KMS-11 (cell line): ENCODE measurements at regions not wholly inside any gene's neighbourhood (a gene's known extent, or its start where the extent isn't known, plus 50 kb on each side); places are given as distances from the start of the nearest gene placed in this dataset.

Source experiments
- H2AFZ ChIP-seq: fragments of 200-600 bp; sonication (generic); 2 replicates; pipeline ENCODE4 v1.6.1; 2016; ENCODE audit warnings: antibody characterized with exemption, mixed run types, low read depth
- H3K27ac ChIP-seq: fragments of 200-600 bp; sonication (generic); 2 replicates; pipeline ENCODE4 v1.6.1; 2016; ENCODE audit warnings: mild to moderate bottlenecking, mixed run types
- H3K27me3 ChIP-seq: fragments of 200-600 bp; sonication (generic); 2 replicates; pipeline ENCODE4 v1.6.1; 2017; ENCODE audit warnings: mild to moderate bottlenecking, low read depth, mixed run types, moderate library complexity; ENCODE audit not compliant: insufficient read depth
- H3K36me3 ChIP-seq: fragments of 200-600 bp; sonication (generic); 2 replicates; pipeline ENCODE4 v1.6.1; 2017; ENCODE audit warnings: mild to moderate bottlenecking, mixed run types; ENCODE audit not compliant: insufficient read depth
- H3K4me1 ChIP-seq: fragments of 200-600 bp; sonication (generic); 2 replicates; pipeline ENCODE4 v1.6.1; 2016; ENCODE audit warnings: mild to moderate bottlenecking, low read depth, mixed run types; ENCODE audit not compliant: poor library complexity, severe bottlenecking
- H3K4me2 ChIP-seq: fragments of 200-600 bp; sonication (generic); 2 replicates; pipeline ENCODE4 v1.7.0; 2016; ENCODE audit warnings: mild to moderate bottlenecking, mixed run types
- H3K4me3 ChIP-seq: fragments of 200-600 bp; sonication (generic); IDR thresholded peaks from 2 replicates; pipeline ENCODE4 v1.6.1; 2017; ENCODE audit warnings: low read depth, low read length, mixed read lengths; ENCODE audit not compliant: insufficient read depth
- H3K79me2 ChIP-seq: fragments of 200-600 bp; sonication (generic); 2 replicates; pipeline ENCODE4 v1.6.1; 2016; ENCODE audit warnings: low read depth, mixed run types; ENCODE audit not compliant: insufficient read depth
- H3K9ac ChIP-seq: fragments of 200-600 bp; sonication (generic); 2 replicates; pipeline ENCODE4 v1.6.1; 2016; ENCODE audit warnings: mild to moderate bottlenecking, mixed run types
- H4K20me1 ChIP-seq: fragments of 200-600 bp; sonication (generic); 2 replicates; pipeline ENCODE4 v1.6.1; 2016; ENCODE audit warnings: mild to moderate bottlenecking, mixed run types; ENCODE audit not compliant: insufficient read depth
- TF ChIP-seq, protein P1 (sequence below): fragments of 200-600 bp; sonication (generic); conservative IDR thresholded peaks from 2 replicates; pipeline ENCODE4 v1.6.1; 2017; ENCODE audit warnings: low read depth, mild to moderate bottlenecking, antibody characterized with exemption, low read length, moderate library complexity, mixed read lengths

- Histone ChIP-seq H3K36me3 (no peaks in the 10 kb centered on the region), H3K79me2 (no peaks in the 10 kb centered on the region), H2AFZ (no peak overlapping the region), H3K4me2 (no peak overlapping the region), H3K4me3 (no peak overlapping the region), H4K20me1 (no peaks in the 10 kb centered on the region), H3K27ac (no peak overlapping the region), H3K4me1 (no peaks in the 10 kb centered on the region), H3K9ac (no peak overlapping the region), H3K27me3 (no peaks in the 10 kb centered on the region)
- TF ChIP-seq, protein P1, sequence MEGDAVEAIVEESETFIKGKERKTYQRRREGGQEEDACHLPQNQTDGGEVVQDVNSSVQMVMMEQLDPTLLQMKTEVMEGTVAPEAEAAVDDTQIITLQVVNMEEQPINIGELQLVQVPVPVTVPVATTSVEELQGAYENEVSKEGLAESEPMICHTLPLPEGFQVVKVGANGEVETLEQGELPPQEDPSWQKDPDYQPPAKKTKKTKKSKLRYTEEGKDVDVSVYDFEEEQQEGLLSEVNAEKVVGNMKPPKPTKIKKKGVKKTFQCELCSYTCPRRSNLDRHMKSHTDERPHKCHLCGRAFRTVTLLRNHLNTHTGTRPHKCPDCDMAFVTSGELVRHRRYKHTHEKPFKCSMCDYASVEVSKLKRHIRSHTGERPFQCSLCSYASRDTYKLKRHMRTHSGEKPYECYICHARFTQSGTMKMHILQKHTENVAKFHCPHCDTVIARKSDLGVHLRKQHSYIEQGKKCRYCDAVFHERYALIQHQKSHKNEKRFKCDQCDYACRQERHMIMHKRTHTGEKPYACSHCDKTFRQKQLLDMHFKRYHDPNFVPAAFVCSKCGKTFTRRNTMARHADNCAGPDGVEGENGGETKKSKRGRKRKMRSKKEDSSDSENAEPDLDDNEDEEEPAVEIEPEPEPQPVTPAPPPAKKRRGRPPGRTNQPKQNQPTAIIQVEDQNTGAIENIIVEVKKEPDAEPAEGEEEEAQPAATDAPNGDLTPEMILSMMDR: no peak
Observed at GRCh38 chr13:30033681-30034457, 183.5 kb upstream of the UBL3 start.

DNA sequence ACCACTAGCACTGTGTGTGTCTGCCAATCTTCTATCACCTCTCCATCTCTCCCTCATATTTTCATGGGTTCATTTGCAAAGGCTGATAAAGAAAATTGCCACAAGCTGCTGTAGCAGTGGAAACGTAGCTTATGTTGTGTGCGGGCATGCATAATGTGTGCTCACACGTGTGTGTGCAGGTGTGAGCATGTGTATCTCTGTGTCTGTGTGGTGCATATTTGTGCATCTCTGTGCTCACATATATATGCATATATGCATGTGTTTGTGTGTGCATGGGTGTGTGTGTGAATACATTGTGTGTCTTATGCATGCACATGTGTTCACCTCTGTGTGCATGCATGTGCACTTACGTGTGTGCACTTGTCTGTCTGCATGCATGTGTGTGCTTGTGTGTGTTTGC is 181.8 kb upstream of the UBL3 start:
- no peak overlapping the region for H3K4me2 ChIP-seq
- H3K79me2 ChIP-seq: no peaks in the 10 kb centered on the region
- H3K4me3 ChIP-seq: no peak overlapping the region
- no peaks in the 10 kb centered on the region for H4K20me1 ChIP-seq
- H3K4me1 ChIP-seq: no peaks in the 10 kb centered on the region
- H3K36me3 ChIP-seq: no peaks in the 10 kb centered on the region
- H3K27ac ChIP-seq: no peak overlapping the region
- no peaks in the 10 kb centered on the region for H3K27me3 ChIP-seq
- TF ChIP-seq, protein P1: no peak
- no peak overlapping the region for H3K9ac ChIP-seq
- H2AFZ ChIP-seq: no peak overlapping the region

GRCh38 chr13:30031488-30031887 is 181.1 kb upstream of the UBL3 start:
- no peak overlapping the region for H3K4me3 ChIP-seq
- no peak overlapping the region for H2AFZ ChIP-seq
- no peak overlapping the region for H3K9ac ChIP-seq
- H4K20me1 ChIP-seq: no peaks in the 10 kb centered on the region
- no peaks in the 10 kb centered on the region for H3K36me3 ChIP-seq
- TF ChIP-seq, protein P1: no peak
- H3K27ac ChIP-seq: no peak overlapping the region
- H3K4me2 ChIP-seq: no peak overlapping the region
- H3K79me2 ChIP-seq: no peaks in the 10 kb centered on the region
- H3K4me1 ChIP-seq: no peaks in the 10 kb centered on the region
- no peaks in the 10 kb centered on the region for H3K27me3 ChIP-seq

DNA sequence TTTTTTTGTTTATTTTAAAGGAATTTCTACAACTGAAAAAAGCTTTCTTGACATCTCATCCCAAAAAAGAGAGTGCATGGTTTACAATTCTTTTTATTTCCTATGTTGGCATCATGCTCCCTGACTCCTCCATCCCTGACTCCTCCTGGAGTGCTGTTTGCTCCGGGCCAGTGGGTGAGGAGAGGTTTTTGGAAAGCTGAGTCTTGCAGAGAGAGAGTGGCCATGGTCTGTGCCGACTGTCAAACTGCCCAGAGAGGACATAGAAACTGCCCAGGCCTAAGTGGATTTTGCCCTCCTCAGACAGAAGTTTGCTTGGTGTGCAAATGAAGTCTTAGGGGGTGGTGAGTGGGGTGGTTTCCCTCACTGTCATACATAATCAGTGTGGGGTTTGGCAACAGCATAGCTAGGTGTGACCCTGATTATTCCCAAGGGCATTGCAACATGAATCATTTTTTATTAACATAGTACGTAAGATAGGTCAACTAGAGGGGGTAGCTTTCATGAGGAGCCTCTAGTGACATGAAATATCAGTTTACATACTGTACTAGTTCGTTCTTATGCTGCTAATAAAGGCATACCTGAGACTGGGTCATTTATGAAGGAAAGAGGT is 179.8 kb upstream of the UBL3 start:
- no peaks in the 10 kb centered on the region for H3K36me3 ChIP-seq
- no peaks in the 10 kb centered on the region for H3K79me2 ChIP-seq
- no peak overlapping the region for H3K27ac ChIP-seq
- TF ChIP-seq, protein P1: no peak
- H3K27me3 ChIP-seq: no peaks in the 10 kb centered on the region
- H3K4me1 ChIP-seq: peaks cover 6% of the 10 kb centered on the region
- H3K4me3 ChIP-seq: no peak overlapping the region
- no peak overlapping the region for H3K4me2 ChIP-seq
- H4K20me1 ChIP-seq: no peaks in the 10 kb centered on the region
- no peak overlapping the region for H3K9ac ChIP-seq
- H2AFZ ChIP-seq: no peak overlapping the region
